ENCODE measurements at regions not wholly inside any gene's neighbourhood (a gene's known extent, or its start where the extent isn't known, plus 50 kb on each side); places are given as distances from the start of the nearest gene placed in this dataset.

GRCh38 chr3:24951180-24951579 lies 456.5 kb upstream of the THRB start:
- Mint-ChIP-seq H3K27ac (no peak overlapping the region), H3K4me3 (no peak overlapping the region), H3K9me3 (peaks cover 9% of the 10 kb centered on the region), H3K27me3 (ENCODE audit: insufficient read depth) (peaks cover 1% of the 10 kb centered on the region; the same call in 1 of the 2 replicates), H3K36me3 (ENCODE audit: low read depth) (no peaks in the 10 kb centered on the region), H3K4me1 (ENCODE audit: low read depth) (no peaks in the 10 kb centered on the region)
- DNase-seq: no peak
- no peak for TF ChIP-seq CTCF (IDR thresholded peaks at IDR 0.05)

- DNase-seq: no peak
- no peaks in the 10 kb centered on the region for H3K36me3 Mint-ChIP-seq (ENCODE audit: low read depth)
- peaks cover 4% of the 10 kb centered on the region; the same call in 1 of the 2 replicates for H3K9me3 Mint-ChIP-seq
- no peak overlapping the region for H3K4me3 Mint-ChIP-seq
- no peak for TF ChIP-seq CTCF (IDR thresholded peaks at IDR 0.05)
- no peaks in the 10 kb centered on the region for H3K4me1 Mint-ChIP-seq (ENCODE audit: low read depth)
- no peaks in the 10 kb centered on the region for H3K27me3 Mint-ChIP-seq (ENCODE audit: insufficient read depth)
- H3K27ac Mint-ChIP-seq: no peak overlapping the region
Measured at GRCh38 chr3:24952388-24952787, 457.7 kb upstream of the THRB start.

- Mint-ChIP-seq H3K4me3 (no peak overlapping the region), H3K9me3 (peaks cover 4% of the 10 kb centered on the region; the same call in 1 of the 2 replicates), H3K27me3 (ENCODE audit: insufficient read depth) (no peaks in the 10 kb centered on the region), H3K27ac (no peak overlapping the region), H3K36me3 (ENCODE audit: low read depth) (no peaks in the 10 kb centered on the region), H3K4me1 (ENCODE audit: low read depth) (no peaks in the 10 kb centered on the region)
- TF ChIP-seq CTCF (IDR thresholded peaks at IDR 0.05): no peak
- DNase-seq: no peak
Measured at GRCh38 chr3:24953060-24953771, 458.6 kb upstream of the THRB start.

GRCh38 chr3:24956613-24957012 lies 462.0 kb upstream of the THRB start:
- no peak for TF ChIP-seq CTCF (IDR thresholded peaks at IDR 0.05)
- peaks cover 4% of the 10 kb centered on the region; the same call in 1 of the 2 replicates for H3K9me3 Mint-ChIP-seq
- no peaks in the 10 kb centered on the region for H3K36me3 Mint-ChIP-seq (ENCODE audit: low read depth)
- DNase-seq: no peak
- H3K4me1 Mint-ChIP-seq (ENCODE audit: low read depth): no peaks in the 10 kb centered on the region
- H3K27ac Mint-ChIP-seq: no peak overlapping the region
- H3K4me3 Mint-ChIP-seq: no peak overlapping the region
- H3K27me3 Mint-ChIP-seq (ENCODE audit: insufficient read depth): no peaks in the 10 kb centered on the region

GRCh38 chr3:24958271-24958670 lies 463.6 kb upstream of the THRB start:
- H3K4me1 Mint-ChIP-seq (ENCODE audit: low read depth): no peaks in the 10 kb centered on the region
- no peaks in the 10 kb centered on the region for H3K36me3 Mint-ChIP-seq (ENCODE audit: low read depth)
- H3K27ac Mint-ChIP-seq: no peak overlapping the region
- no peak for DNase-seq
- peaks cover 4% of the 10 kb centered on the region; the same call in 1 of the 2 replicates for H3K9me3 Mint-ChIP-seq
- H3K27me3 Mint-ChIP-seq (ENCODE audit: insufficient read depth): no peaks in the 10 kb centered on the region
- TF ChIP-seq CTCF (IDR thresholded peaks at IDR 0.05): no peak
- no peak overlapping the region for H3K4me3 Mint-ChIP-seq

Data from HFFc6 (cell line).